GM10847 (cell line): ENCODE measurements at regions not wholly inside any gene's neighbourhood (a gene's known extent, or its start where the extent isn't known, plus 50 kb on each side); places are given as distances from the start of the nearest gene placed in this dataset.

ENCODE experiments used
- POLR2A ChIP-seq: IDR thresholded peaks from 2 replicates; pipeline ENCODE4 v1.6.1; 2011; ENCODE audit not compliant: insufficient read length; ENCODE audit errors: extremely low read depth

- TF ChIP-seq POLR2A: no peak
Measured at GRCh38 chr15:62257996-62258521, 93.0 kb upstream of the C2CD4B start.

- no peak for TF ChIP-seq POLR2A
Measured at GRCh38 chr15:62262305-62262941, 97.3 kb upstream of the C2CD4B start.

- TF ChIP-seq POLR2A: no peak
Measured at GRCh38 chr15:62264196-62264595, 99.1 kb upstream of the C2CD4B start.

- TF ChIP-seq POLR2A: no peak
Measured at GRCh38 chr15:62269504-62269903, 104.4 kb upstream of the C2CD4B start.

GRCh38 chr15:62270216-62270921, 105.3 kb upstream of the C2CD4B start:
- TF ChIP-seq POLR2A: no peak

- no peak for TF ChIP-seq POLR2A
Measured at GRCh38 chr15:62272290-62272689, 107.2 kb upstream of the C2CD4B start.

GRCh38 chr15:62275831-62276230, 110.7 kb upstream of the C2CD4B start:
- TF ChIP-seq POLR2A: no peak

- TF ChIP-seq POLR2A: no peak
Measured at GRCh38 chr15:62277816-62278394, 112.8 kb upstream of the C2CD4B start.

GRCh38 chr15:62278534-62278933, 113.4 kb upstream of the C2CD4B start:
- no peak for TF ChIP-seq POLR2A

GRCh38 chr15:62279041-62279440, 114.0 kb upstream of the C2CD4B start:
- no peak for TF ChIP-seq POLR2A

- no peak for TF ChIP-seq POLR2A
Measured at GRCh38 chr15:62280625-62281024, 115.5 kb upstream of the C2CD4B start.

- TF ChIP-seq POLR2A: no peak
Measured at GRCh38 chr15:62287066-62287857, 122.2 kb upstream of the C2CD4B start.

- no peak for TF ChIP-seq POLR2A
Measured at GRCh38 chr15:62288361-62289017, 123.4 kb upstream of the C2CD4B start.

GRCh38 chr15:62291262-62291661, 126.2 kb upstream of the C2CD4B start:
- no peak for TF ChIP-seq POLR2A

- no peak for TF ChIP-seq POLR2A
Measured at GRCh38 chr15:62296756-62297507, 131.8 kb upstream of the C2CD4B start.

- TF ChIP-seq POLR2A: no peak
Measured at GRCh38 chr15:62297522-62297921, 132.4 kb upstream of the C2CD4B start.
